ENCODE measurements at regions not wholly inside any gene's neighbourhood (a gene's known extent, or its start where the extent isn't known, plus 50 kb on each side); places are given as distances from the start of the nearest gene placed in this dataset.

DNA sequence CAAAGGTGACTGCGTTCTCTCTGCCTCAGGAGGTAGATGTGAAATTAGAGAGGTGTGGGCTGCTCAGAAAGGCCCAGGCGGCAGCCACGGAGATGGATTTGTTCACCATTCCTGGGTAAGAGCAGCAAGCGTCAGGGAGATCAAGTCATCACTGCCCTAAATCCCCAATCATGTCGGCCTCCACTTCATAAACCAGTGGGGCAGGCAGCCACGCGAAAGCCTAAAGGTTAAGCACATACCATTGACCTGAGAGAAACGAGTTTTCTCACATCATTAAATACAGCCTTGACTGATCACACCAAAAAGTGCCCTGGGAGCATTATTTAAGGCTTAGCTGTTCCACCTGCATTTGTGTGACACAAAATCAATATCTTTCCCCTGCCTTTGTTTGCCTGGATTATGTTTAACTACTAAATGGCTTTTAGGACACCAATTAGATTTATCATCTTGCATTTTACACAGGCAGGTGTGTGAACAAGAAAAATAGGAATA, 50.7 kb upstream of the FOXB1 start:
- Mint-ChIP-seq H3K27me3 (ENCODE audit: low read depth) (peaks cover 14% of the 10 kb centered on the region), H3K36me3 (ENCODE audit: low read depth) (no peaks in the 10 kb centered on the region), H3K9me3 (ENCODE audit: low read depth) (peaks cover 20% of the 10 kb centered on the region), H3K4me3 (ENCODE audit: unreplicated experiment) (no peak overlapping the region), H3K27ac (ENCODE audit: unreplicated experiment) (no peak overlapping the region), H3K4me1 (ENCODE audit: low read depth) (no peaks in the 10 kb centered on the region)
- DNase-seq (ENCODE audit: low spot score): no peak
- TF ChIP-seq, protein P1, sequence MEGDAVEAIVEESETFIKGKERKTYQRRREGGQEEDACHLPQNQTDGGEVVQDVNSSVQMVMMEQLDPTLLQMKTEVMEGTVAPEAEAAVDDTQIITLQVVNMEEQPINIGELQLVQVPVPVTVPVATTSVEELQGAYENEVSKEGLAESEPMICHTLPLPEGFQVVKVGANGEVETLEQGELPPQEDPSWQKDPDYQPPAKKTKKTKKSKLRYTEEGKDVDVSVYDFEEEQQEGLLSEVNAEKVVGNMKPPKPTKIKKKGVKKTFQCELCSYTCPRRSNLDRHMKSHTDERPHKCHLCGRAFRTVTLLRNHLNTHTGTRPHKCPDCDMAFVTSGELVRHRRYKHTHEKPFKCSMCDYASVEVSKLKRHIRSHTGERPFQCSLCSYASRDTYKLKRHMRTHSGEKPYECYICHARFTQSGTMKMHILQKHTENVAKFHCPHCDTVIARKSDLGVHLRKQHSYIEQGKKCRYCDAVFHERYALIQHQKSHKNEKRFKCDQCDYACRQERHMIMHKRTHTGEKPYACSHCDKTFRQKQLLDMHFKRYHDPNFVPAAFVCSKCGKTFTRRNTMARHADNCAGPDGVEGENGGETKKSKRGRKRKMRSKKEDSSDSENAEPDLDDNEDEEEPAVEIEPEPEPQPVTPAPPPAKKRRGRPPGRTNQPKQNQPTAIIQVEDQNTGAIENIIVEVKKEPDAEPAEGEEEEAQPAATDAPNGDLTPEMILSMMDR (IDR thresholded peaks at IDR 0.05): no peak

DNA sequence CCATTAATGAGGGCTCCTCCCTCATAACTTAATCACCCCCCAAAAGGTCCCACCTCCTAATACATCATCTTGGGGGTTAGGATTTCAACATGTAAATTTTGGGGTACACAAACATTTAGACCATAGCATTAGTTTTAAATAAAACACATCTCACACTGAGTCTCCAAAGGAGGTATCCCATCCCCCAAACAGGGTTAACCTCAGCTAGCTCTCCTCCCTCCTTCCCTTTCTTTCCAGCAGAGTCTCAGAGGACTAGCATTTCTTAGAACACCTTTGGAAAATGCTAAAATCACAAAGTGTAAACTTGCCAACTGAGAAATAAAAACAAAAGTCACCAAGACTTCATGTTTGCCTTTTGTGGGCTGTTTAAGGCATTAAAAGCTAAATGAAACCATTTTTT, 51.2 kb upstream of the FOXB1 start:
- H3K36me3 Mint-ChIP-seq (ENCODE audit: low read depth): no peaks in the 10 kb centered on the region
- H3K4me1 Mint-ChIP-seq (ENCODE audit: low read depth): no peaks in the 10 kb centered on the region
- TF ChIP-seq, protein P1 (IDR thresholded peaks at IDR 0.05): no peak
- H3K27me3 Mint-ChIP-seq (ENCODE audit: low read depth): peaks cover 14% of the 10 kb centered on the region
- no peak overlapping the region for H3K27ac Mint-ChIP-seq (ENCODE audit: unreplicated experiment)
- H3K9me3 Mint-ChIP-seq (ENCODE audit: low read depth): peaks cover 16% of the 10 kb centered on the region
- no peak overlapping the region for H3K4me3 Mint-ChIP-seq (ENCODE audit: unreplicated experiment)
- DNase-seq (ENCODE audit: low spot score): no peak

DNA sequence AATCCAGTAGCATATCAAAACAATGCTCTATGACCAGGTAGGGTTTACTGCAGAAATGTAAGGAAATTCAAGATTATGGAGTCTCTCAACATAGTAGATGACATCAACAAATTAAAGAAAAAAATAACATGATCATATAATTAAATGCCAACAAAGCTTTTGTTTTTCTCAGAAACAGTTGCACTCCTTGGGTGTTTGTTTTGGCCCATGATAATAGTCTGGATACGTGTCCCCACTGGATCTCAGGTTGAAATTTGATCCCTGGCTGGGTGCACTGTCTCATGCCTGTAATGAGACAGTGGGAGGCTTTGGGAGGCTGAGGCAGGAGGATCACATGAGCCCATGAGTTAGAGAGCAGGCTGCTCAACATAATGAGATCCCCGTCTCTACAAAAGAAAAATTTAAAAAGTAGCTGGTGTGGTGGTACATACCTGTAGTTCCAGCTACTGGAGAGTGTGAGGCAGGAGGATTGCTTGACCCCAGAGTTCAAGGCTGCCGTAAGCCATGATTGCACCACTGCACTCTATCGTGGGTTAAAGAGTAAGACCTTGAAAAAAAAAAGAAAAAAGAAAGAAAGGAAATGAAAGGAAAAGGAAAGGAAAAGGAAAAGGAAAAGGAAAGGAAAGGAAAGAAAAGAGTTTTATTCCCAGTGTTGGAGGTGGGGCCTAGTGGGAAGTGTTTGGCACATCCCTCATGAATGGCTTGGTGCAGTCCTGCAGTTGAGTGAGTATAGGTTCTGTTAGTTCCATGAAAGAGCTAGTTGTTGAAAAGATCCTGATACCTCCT, 53.3 kb upstream of the FOXB1 start:
- no peaks in the 10 kb centered on the region for H3K4me1 Mint-ChIP-seq (ENCODE audit: low read depth)
- no peaks in the 10 kb centered on the region for H3K36me3 Mint-ChIP-seq (ENCODE audit: low read depth)
- no peak overlapping the region for H3K27ac Mint-ChIP-seq (ENCODE audit: unreplicated experiment)
- TF ChIP-seq, protein P1 (IDR thresholded peaks at IDR 0.05): no peak
- H3K9me3 Mint-ChIP-seq (ENCODE audit: low read depth): peaks cover 8% of the 10 kb centered on the region
- DNase-seq (ENCODE audit: low spot score): no peak
- peaks cover 15% of the 10 kb centered on the region for H3K27me3 Mint-ChIP-seq (ENCODE audit: low read depth)
- no peak overlapping the region for H3K4me3 Mint-ChIP-seq (ENCODE audit: unreplicated experiment)

DNA sequence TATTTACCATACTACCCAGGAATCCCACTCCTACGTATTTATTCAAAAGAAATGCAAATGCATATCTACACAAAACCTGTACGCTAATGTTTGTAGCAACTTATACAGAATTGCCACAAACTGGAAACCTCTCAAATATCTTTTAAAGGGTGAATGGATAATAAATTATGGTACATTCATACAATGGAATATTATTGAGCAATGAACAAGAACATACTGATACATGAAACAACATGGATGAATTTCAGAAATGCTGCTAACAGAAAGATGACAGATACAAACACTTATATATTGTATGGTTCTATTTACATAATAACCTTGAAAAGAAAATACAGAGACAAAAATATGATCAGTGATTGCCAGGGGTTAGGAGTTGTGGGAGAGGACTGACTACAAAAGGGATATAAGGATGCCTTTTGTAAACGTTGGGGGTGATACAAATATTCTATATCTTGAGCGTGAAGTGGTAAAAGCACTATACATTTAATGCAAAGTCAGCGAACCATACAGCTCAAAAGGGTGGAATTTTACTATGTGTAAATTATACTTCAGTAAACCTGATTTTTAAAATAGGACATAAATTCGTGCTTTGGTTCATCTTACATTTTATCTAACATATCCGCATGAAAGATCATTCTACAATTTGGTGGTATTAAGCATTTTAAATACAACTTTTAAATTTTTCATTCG, 55.0 kb upstream of the FOXB1 start:
- Mint-ChIP-seq H3K9me3 (ENCODE audit: low read depth) (no peaks in the 10 kb centered on the region), H3K27me3 (ENCODE audit: low read depth) (peaks cover 18% of the 10 kb centered on the region), H3K36me3 (ENCODE audit: low read depth) (no peaks in the 10 kb centered on the region), H3K4me3 (ENCODE audit: unreplicated experiment) (no peak overlapping the region), H3K27ac (ENCODE audit: unreplicated experiment) (no peak overlapping the region), H3K4me1 (ENCODE audit: low read depth) (no peaks in the 10 kb centered on the region)
- no peak for DNase-seq (ENCODE audit: low spot score)
- TF ChIP-seq, protein P1 (IDR thresholded peaks at IDR 0.05): no peak

DNA sequence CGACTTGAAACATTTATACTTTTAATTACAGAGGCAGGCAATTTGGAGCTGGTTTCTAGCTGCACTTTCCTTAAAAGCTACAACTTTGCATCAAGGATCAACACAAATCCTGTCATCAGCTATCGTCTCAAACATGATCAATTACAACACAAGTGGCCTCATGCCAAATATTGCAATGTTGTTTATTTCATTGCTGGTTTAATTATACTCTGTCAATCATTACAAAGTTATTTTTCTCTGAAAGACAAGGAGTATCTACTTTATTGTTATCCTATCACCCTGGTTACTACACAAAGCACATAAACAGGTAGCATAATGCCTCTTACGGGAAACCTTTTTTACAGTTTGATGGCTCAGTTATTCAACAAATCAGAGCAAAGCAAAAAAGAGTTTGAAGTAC, 58.0 kb upstream of the FOXB1 start:
- no peak for DNase-seq (ENCODE audit: low spot score)
- H3K36me3 Mint-ChIP-seq (ENCODE audit: low read depth): no peaks in the 10 kb centered on the region
- H3K27ac Mint-ChIP-seq (ENCODE audit: unreplicated experiment): no peak overlapping the region
- TF ChIP-seq, protein P1 (IDR thresholded peaks at IDR 0.05): no peak
- no peak overlapping the region for H3K4me3 Mint-ChIP-seq (ENCODE audit: unreplicated experiment)
- no peaks in the 10 kb centered on the region for H3K9me3 Mint-ChIP-seq (ENCODE audit: low read depth)
- H3K27me3 Mint-ChIP-seq (ENCODE audit: low read depth): peaks cover 21% of the 10 kb centered on the region
- H3K4me1 Mint-ChIP-seq (ENCODE audit: low read depth): no peaks in the 10 kb centered on the region

All from chondrocyte (in vitro differentiated cells).